PC-3 (cell line): ENCODE measurements at regions not wholly inside any gene's neighbourhood (a gene's known extent, or its start where the extent isn't known, plus 50 kb on each side); places are given as distances from the start of the nearest gene placed in this dataset.

Source experiments
- EZH2 ChIP-seq: fragments of 300-600 bp; sonication (generic); IDR thresholded peaks from one replicate; pipeline ENCODE4 v1.6.1; 2017; ENCODE audit warnings: antibody characterized with exemption, mild to moderate bottlenecking, low read length; ENCODE audit not compliant: unreplicated experiment
- EZH2phosphoT487 ChIP-seq: fragments of 300-600 bp; sonication (generic); IDR thresholded peaks from 2 replicates; pipeline ENCODE4 v1.6.1; 2018; ENCODE audit warnings: mild to moderate bottlenecking, antibody characterized with exemption, low read length, borderline replicate concordance
- TF ChIP-seq, protein P1 (sequence below): fragments of 300-600 bp; sonication (generic); conservative IDR thresholded peaks from 2 replicates; pipeline ENCODE4 v1.5.1; 2017; ENCODE audit warnings: antibody characterized with exemption, low read depth, mild to moderate bottlenecking, low read length

- TF ChIP-seq, protein P1, sequence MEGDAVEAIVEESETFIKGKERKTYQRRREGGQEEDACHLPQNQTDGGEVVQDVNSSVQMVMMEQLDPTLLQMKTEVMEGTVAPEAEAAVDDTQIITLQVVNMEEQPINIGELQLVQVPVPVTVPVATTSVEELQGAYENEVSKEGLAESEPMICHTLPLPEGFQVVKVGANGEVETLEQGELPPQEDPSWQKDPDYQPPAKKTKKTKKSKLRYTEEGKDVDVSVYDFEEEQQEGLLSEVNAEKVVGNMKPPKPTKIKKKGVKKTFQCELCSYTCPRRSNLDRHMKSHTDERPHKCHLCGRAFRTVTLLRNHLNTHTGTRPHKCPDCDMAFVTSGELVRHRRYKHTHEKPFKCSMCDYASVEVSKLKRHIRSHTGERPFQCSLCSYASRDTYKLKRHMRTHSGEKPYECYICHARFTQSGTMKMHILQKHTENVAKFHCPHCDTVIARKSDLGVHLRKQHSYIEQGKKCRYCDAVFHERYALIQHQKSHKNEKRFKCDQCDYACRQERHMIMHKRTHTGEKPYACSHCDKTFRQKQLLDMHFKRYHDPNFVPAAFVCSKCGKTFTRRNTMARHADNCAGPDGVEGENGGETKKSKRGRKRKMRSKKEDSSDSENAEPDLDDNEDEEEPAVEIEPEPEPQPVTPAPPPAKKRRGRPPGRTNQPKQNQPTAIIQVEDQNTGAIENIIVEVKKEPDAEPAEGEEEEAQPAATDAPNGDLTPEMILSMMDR, result no peak
- no peak for TF ChIP-seq EZH2
- no peak for TF ChIP-seq EZH2phosphoT487
These were observed 1271.3 kb downstream of the EFNA5 start for GRCh38 chr5:106399391-106399790.
